ENCODE measurements at regions not wholly inside any gene's neighbourhood (a gene's known extent, or its start where the extent isn't known, plus 50 kb on each side); places are given as distances from the start of the nearest gene placed in this dataset.

- TF ChIP-seq CTCF (IDR thresholded peaks at IDR 0.05; ENCODE audit: insufficient read depth, low read depth, low read length), result no peak
- TF ChIP-seq EZH2 (IDR thresholded peaks at IDR 0.05; ENCODE audit: insufficient read depth, low read length), result no peak
Measured at GRCh38 chr2:146385031-146385430, 1459.8 kb upstream of the ACVR2A start.

All from astrocyte (in vitro differentiated cells and primary cell).